ENCODE measurements at regions not wholly inside any gene's neighbourhood (a gene's known extent, or its start where the extent isn't known, plus 50 kb on each side); places are given as distances from the start of the nearest gene placed in this dataset.

DNA sequence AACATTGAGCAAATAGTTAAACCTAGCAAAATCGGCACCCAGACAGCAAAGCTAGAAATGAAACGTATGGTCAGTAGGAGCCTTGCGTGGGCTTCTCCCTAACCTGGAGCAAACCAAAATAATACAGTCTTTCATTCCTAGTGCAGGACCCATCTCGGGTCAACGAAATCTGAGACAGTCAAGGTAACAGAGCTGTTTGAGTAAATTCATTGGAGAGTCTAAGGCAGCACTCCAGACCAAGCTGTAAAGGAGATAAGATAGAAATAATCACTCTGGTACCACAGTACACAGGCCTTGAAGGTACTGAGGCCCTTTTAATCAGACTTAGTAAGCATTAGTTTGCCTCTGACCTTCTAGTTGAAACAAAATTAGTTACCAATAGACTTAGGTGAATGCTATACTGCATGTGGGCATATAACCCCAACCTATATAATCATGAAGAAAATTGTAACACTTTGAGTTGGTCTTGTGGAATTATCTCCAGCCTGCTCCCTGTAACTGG lies 54.4 kb upstream of the BICD1 start:
- no peak overlapping the region for H3K27ac ChIP-seq (ENCODE audit: extremely low read length, insufficient read depth, low read length)
- no peaks in the 10 kb centered on the region for H3K79me2 ChIP-seq (ENCODE audit: insufficient read depth, low read length)
- DNase-seq (ENCODE audit: low spot score) (no peak), FAIRE-seq (no peak), ATAC-seq (peak; percentile 38; the same call in 2 of the 3 replicates)
- BruUV-seq (replicated peaks), result no TSS peak
- in situ Hi-C loops (cut with HindIII; ENCODE audit: extremely low pct_ligation_motif_present, low pct_unique_long_range_greater_than_20kb), result no loop called here
- H3K27me3 ChIP-seq (ENCODE audit: control insufficient read depth in 1 of 2, insufficient read depth in 2 of 2, low read length in 2 of 2), result no peaks in the 10 kb centered on the region
- H4K20me1 ChIP-seq (ENCODE audit: insufficient read depth, low read length), result no peaks in the 10 kb centered on the region
- POLR2A ChIA-PET, result no interaction called here
- no peak overlapping the region for H2AFZ ChIP-seq (ENCODE audit: low read length)
- H3K4me1 ChIP-seq (ENCODE audit: insufficient read depth, low read length), result peaks cover 31% of the 10 kb centered on the region
- H3K9me3 ChIP-seq (ENCODE audit: low read length), result no peaks in the 10 kb centered on the region
- CTCF ChIA-PET (ENCODE audit: low intra/inter-chr PET ratio, low total read pairs), result no interaction called here
- TF ChIP-seq RNF2 (conservative IDR thresholded peaks at IDR 0.05; ENCODE audit: low read depth), result no peak
- TF ChIP-seq KLF13 (CRISPR knock-in tag; IDR thresholded peaks at IDR 0.05), result no peak
- TF ChIP-seq CEBPB (IDR thresholded peaks at IDR 0.05; ENCODE audit: borderline replicate concordance, low read depth, low read length), result no peak
- TF ChIP-seq NR2F6 (IDR thresholded peaks at IDR 0.05), result no peak
- no peak for TF ChIP-seq NR2F6 (CRISPR knock-in tag; IDR thresholded peaks at IDR 0.05)
- no peak for TF ChIP-seq ATAD3A (CRISPR knock-in tag; IDR thresholded peaks at IDR 0.05)
- no peak for TF ChIP-seq REPIN1 (CRISPR knock-in tag; IDR thresholded peaks at IDR 0.05; ENCODE audit: borderline replicate concordance, low read depth)
- TF ChIP-seq GLI4 (CRISPR knock-in tag; IDR thresholded peaks at IDR 0.05; ENCODE audit: borderline replicate concordance), result no peak
- no peak for TF ChIP-seq PHF8 (CRISPR knock-in tag; IDR thresholded peaks at IDR 0.05)
- TF ChIP-seq TBX2 (CRISPR knock-in tag; IDR thresholded peaks at IDR 0.05; ENCODE audit: borderline replicate concordance), result no peak
- no peak for TF ChIP-seq RBFOX2 (IDR thresholded peaks at IDR 0.05; ENCODE audit: low read depth, low read length)
- no peak for TF ChIP-seq POLR2A (IDR thresholded peaks at IDR 0.05; ENCODE audit: insufficient read depth in 1 of 2, low read depth in 2 of 2, low read length in 2 of 2)
- no peak for TF ChIP-seq ZNF407 (CRISPR knock-in tag; IDR thresholded peaks at IDR 0.05; ENCODE audit: not compliant biosample characterization)
- TF ChIP-seq ZNF577 (CRISPR knock-in tag; IDR thresholded peaks at IDR 0.05; ENCODE audit: borderline replicate concordance, low read depth), result no peak
- no peak for TF ChIP-seq HMG20A (CRISPR knock-in tag; IDR thresholded peaks at IDR 0.05; ENCODE audit: borderline replicate concordance)
- no peak for TF ChIP-seq ZNF792 (CRISPR knock-in tag; IDR thresholded peaks at IDR 0.05)
- no peak for TF ChIP-seq PRMT3 (CRISPR knock-in tag; IDR thresholded peaks at IDR 0.05; ENCODE audit: borderline replicate concordance, low read depth)
- TF ChIP-seq ELF1 (CRISPR knock-in tag; IDR thresholded peaks at IDR 0.05), result no peak
- no peak for TF ChIP-seq RFXAP (CRISPR knock-in tag; IDR thresholded peaks at IDR 0.05; ENCODE audit: borderline replicate concordance)
- no peak for TF ChIP-seq NFIB (CRISPR knock-in tag; IDR thresholded peaks at IDR 0.05; ENCODE audit: borderline replicate concordance)
- no peak for TF ChIP-seq KDM6A (CRISPR knock-in tag; IDR thresholded peaks at IDR 0.05; ENCODE audit: low read depth)
- H3K9ac ChIP-seq (ENCODE audit: insufficient read depth, low read depth, low read length), result no peak overlapping the region
- intact Hi-C loops (cut with micrococcal nuclease; ENCODE audit: unreplicated experiment), result loop anchor here (5.0 kb wide), 1 partner anchor 370 kb away; no protein-coding TSS in a partner anchor
- 2% methylated on average over 5 of the region's 5 CpGs for WGBS (ENCODE audit: low lambda C conversion rate)
- no peak overlapping the region for H3K4me3 ChIP-seq (replicated peaks in 1 of 3; ENCODE audit: insufficient read depth in 1 of 3, low read depth in 2 of 3, low read length in 3 of 3)
- H3K4me2 ChIP-seq (ENCODE audit: low read depth, low read length), result peak overlapping the region; percentile 25; the same call in 1 of the 2 replicates
- no peaks in the 10 kb centered on the region for H3K36me3 ChIP-seq (replicated peaks in 1 of 2; ENCODE audit: control insufficient read depth in 1 of 2, insufficient read depth in 2 of 2, low read length in 2 of 2)

Data from HepG2 (cell line).